SK-N-SH (cell line): ENCODE measurements at regions not wholly inside any gene's neighbourhood (a gene's known extent, or its start where the extent isn't known, plus 50 kb on each side); places are given as distances from the start of the nearest gene placed in this dataset.

ENCODE experiments used
- CTCF ChIA-PET: fragments of 300-600, 350-600 bp; formaldehyde crosslinking; extraction: SDS; loops from one replicate; lab custom pipeline; 2021; lab: Yijun Ruan, JAX
- POLR2A ChIA-PET: fragments of 350-600 bp; sonication (Branson Sonifier 250); formaldehyde crosslinking; extraction: SDS; loops from one replicate; lab custom pipeline; 2020; ENCODE audit warnings: antibody characterized with exemption, inconsistent platforms; lab: Yijun Ruan, JAX
- DNase-seq: peaks from one replicate; pipeline ENCODE4 v3.0.0; 2012
- H2AFZ ChIP-seq: fragments of 200-600 bp; sonication (generic); 2 replicates; pipeline ENCODE4 v1.8.1; 2016; ENCODE audit warnings: antibody characterized with exemption, mild to moderate bottlenecking, low read depth
- H3F3A ChIP-seq: fragments of 200-600 bp; sonication (generic); replicated peaks from 2 replicates; pipeline ENCODE3; 2016; ENCODE audit warnings: antibody characterized with exemption, mild to moderate bottlenecking; ENCODE audit not compliant: insufficient read depth
- H3K27ac ChIP-seq, 2 experiments: fragments of 200-500 bp in 1 of 2; fragments of 200-600 bp in 1 of 2; sonication (Bioruptor generic) in 1 of 2; sonication (generic), shearing (Covaris generic) in 1 of 2; 2 replicates each; pipeline versions ENCODE4 v1.5.1 to v1.6.1; 2014 to 2016; ENCODE audit warnings: low read depth in 2 of 2, inconsistent platforms in 1 of 2, low read length in 1 of 2, mild to moderate bottlenecking in 1 of 2, mixed read lengths in 1 of 2
- H3K27me3 ChIP-seq: fragments of 200-600 bp; sonication (generic), shearing (Covaris generic); 2 replicates; pipeline ENCODE4 v1.6.1; 2016; ENCODE audit warnings: mixed run types; ENCODE audit not compliant: insufficient read depth
- H3K36me3 ChIP-seq, 2 experiments: fragments of 200-500 bp in 1 of 2; fragments of 200-600 bp in 1 of 2; sonication (Bioruptor generic) in 1 of 2; sonication (generic) in 1 of 2; replicated peaks in 1 of 2; 2 replicates each; pipeline versions ENCODE3 to v1.5.1; 2014 to 2016; ENCODE audit warnings: low read length in 1 of 2, mild to moderate bottlenecking in 1 of 2; ENCODE audit not compliant: insufficient read depth in 2 of 2, control insufficient read depth in 1 of 2
- H3K4me1 ChIP-seq, 2 experiments: fragments of 200-500 bp in 1 of 2; fragments of 200-600 bp in 1 of 2; sonication (Bioruptor generic) in 1 of 2; sonication (generic), shearing (Covaris generic) in 1 of 2; 2 replicates each; pipeline versions ENCODE4 v1.5.1 to v1.6.1; 2014 to 2016; ENCODE audit warnings: low read depth in 1 of 2, low read length in 1 of 2, mixed run types in 1 of 2; ENCODE audit not compliant: insufficient read depth in 2 of 2, control insufficient read depth in 1 of 2
- H3K4me2 ChIP-seq: fragments of 200-600 bp; sonication (generic), shearing (Covaris generic); 2 replicates; pipeline ENCODE4 v1.6.1; 2017; ENCODE audit warnings: mixed run types
- H3K4me3 ChIP-seq, 2 experiments: fragments of 200-500 bp in 1 of 2; fragments of 200-600 bp in 1 of 2; sonication (Bioruptor generic) in 1 of 2; sonication (generic), shearing (Covaris generic) in 1 of 2; 2 replicates each; pipeline versions ENCODE4 v1.5.1 to v1.8.1; 2014 to 2016; ENCODE audit warnings: low read depth in 2 of 2, inconsistent platforms in 1 of 2, low read length in 1 of 2, mild to moderate bottlenecking in 1 of 2, mixed read lengths in 1 of 2, moderate library complexity in 1 of 2
- H3K79me2 ChIP-seq: fragments of 200-600 bp; sonication (generic); 2 replicates; pipeline ENCODE4 v1.8.1; 2017; ENCODE audit warnings: mild to moderate bottlenecking; ENCODE audit not compliant: insufficient read depth
- H3K9ac ChIP-seq: fragments of 200-600 bp; sonication (generic); 2 replicates; pipeline ENCODE4 v1.6.1; 2017; ENCODE audit warnings: mixed run types
- H3K9me2 ChIP-seq: fragments of 200-600 bp; sonication (generic); 2 replicates; pipeline ENCODE4 v1.6.1; 2017; ENCODE audit warnings: mixed run types
- H3K9me3 ChIP-seq: fragments of 200-600 bp; sonication (generic); 2 replicates; pipeline ENCODE4 v1.6.1; 2017; ENCODE audit warnings: mixed run types, mild to moderate bottlenecking, moderate library complexity
- H4K20me1 ChIP-seq: fragments of 200-600 bp; sonication (generic); 2 replicates; pipeline ENCODE4 v1.6.1; 2017; ENCODE audit warnings: mild to moderate bottlenecking, mixed run types; ENCODE audit not compliant: insufficient read depth
- CHD2 ChIP-seq: fragments of 150-350 bp; IDR thresholded peaks from 2 replicates; pipeline ENCODE4 v1.6.1; 2018; ENCODE audit warnings: low read length; ENCODE audit not compliant: partially characterized antibody
- ELF1 ChIP-seq: IDR thresholded peaks from 2 replicates; pipeline ENCODE4 v1.4.0; 2012
- EZH2phosphoT487 ChIP-seq: fragments of 200-600 bp; sonication (generic); IDR thresholded peaks from 2 replicates; pipeline ENCODE4 v1.6.1; 2017; ENCODE audit warnings: low read depth, mixed run types, mild to moderate bottlenecking, antibody characterized with exemption, moderate library complexity, borderline replicate concordance
- GABPA ChIP-seq: IDR thresholded peaks from 2 replicates; pipeline ENCODE4 v1.4.0; 2012; ENCODE audit warnings: low read depth, mild to moderate bottlenecking
- JUND ChIP-seq: IDR thresholded peaks from 2 replicates; pipeline ENCODE4 v1.4.0; 2012
- MEF2A ChIP-seq: IDR thresholded peaks from 2 replicates; pipeline ENCODE4 v1.4.0; 2012; ENCODE audit warnings: low read depth, borderline replicate concordance
- NFIC ChIP-seq: IDR thresholded peaks from 2 replicates; pipeline ENCODE4 v1.4.0; 2012; ENCODE audit warnings: borderline replicate concordance
- TAF1 ChIP-seq: IDR thresholded peaks from 2 replicates; pipeline ENCODE4 v1.6.1; 2012; ENCODE audit warnings: low read depth, mild to moderate bottlenecking, low read length, moderate library complexity, borderline replicate concordance
- TCF12 ChIP-seq: IDR thresholded peaks from 2 replicates; pipeline ENCODE4 v1.4.0; 2012
- YY1 ChIP-seq: IDR thresholded peaks from 2 replicates; pipeline ENCODE4 v1.4.0; 2012; ENCODE audit warnings: low read depth, mild to moderate bottlenecking
- WGBS: methylation state at CpG from one replicate; pipeline ENCODE4 v1.1.6; 2017; ENCODE audit warnings: low lambda C conversion rate; 5-methylcytosine and 5-hydroxymethylcytosine counted together
- TF ChIP-seq, protein P1 (sequence below): IDR thresholded peaks from 2 replicates; pipeline ENCODE4 v1.6.1; 2012; ENCODE audit warnings: mild to moderate bottlenecking, low read depth, low read length, moderate library complexity
- TF ChIP-seq, protein P2 (sequence below): IDR thresholded peaks from 2 replicates; pipeline ENCODE4 v1.4.0; 2012; ENCODE audit warnings: low read depth
- TF ChIP-seq, protein P3 (sequence below): IDR thresholded peaks from 2 replicates; pipeline ENCODE4; 2012
- TF ChIP-seq, protein P4 (sequence below): fragments of 200-600 bp; sonication (generic); IDR thresholded peaks from 2 replicates; pipeline ENCODE4 v1.6.1; 2017; ENCODE audit warnings: antibody characterized with exemption, mild to moderate bottlenecking, moderate library complexity

DNA sequence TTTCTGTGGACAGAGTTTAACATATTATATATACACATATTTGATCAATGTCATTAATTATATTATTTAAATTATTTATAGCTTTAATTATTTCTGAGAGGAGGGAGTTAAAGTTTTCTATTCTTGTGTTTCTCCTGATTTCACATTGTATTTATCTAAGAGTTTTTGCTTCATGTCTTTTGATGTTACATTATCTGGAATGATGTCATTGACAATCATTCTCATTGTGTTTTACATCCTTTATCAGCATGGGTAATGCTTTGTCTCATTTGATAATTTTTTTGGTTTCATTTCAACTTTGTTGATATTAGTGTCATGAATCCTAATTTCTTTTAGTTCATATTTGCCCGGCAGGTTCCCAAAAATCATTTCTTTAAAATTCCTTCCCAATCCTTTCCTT is 56.7 kb upstream of the TOX2 start (continued):
- TF ChIP-seq EZH2phosphoT487 (no peak), CHD2 (no peak)

DNA sequence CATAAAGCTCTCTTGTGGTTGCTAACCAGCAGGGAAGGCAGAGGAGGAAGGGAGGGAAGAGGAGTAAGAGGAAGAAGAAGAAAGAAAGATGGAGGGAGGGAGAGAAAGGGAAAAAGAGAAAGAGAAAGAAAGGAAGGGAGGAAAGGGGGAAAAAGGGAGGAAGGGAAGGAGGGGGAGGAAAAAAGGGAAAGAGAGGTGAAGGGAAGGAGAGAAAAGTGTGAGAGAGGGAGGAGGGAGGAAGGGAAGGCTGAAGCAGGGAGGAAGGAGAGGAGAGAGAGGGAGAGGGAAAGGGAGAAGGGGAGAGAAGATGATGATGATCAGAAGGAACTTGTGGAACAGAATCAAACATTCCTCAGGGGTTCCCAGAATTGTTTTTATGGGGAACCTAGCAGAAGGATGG is 57.5 kb upstream of the TOX2 start:
- Histone ChIP-seq H4K20me1 (no peaks in the 10 kb centered on the region), H3K36me3 (no peaks in the 10 kb centered on the region), H3K9ac (no peak overlapping the region), H3K9me3 (no peaks in the 10 kb centered on the region), H3K4me3 (no peak overlapping the region), H3K79me2 (no peaks in the 10 kb centered on the region), H3K27me3 (no peaks in the 10 kb centered on the region), H2AFZ (no peak overlapping the region), H3K27ac (no peak overlapping the region), H3F3A (no peaks in the 10 kb centered on the region), H3K4me1 (peaks cover 0 to 2% of the 10 kb centered on the region in 2 experiments; a peak in 2 of 4 replicates), H3K9me2 (no peaks in the 10 kb centered on the region), H3K4me2 (no peak overlapping the region)
- ChIA-PET CTCF (interaction anchor here (0.6 to 3.0 kb wide), 5 partner anchors 12 to 107 kb away, joined by 3 to 10 read pairs (median 3); no protein-coding TSS in a partner anchor), POLR2A (no interaction called here)
- TF ChIP-seq TCF12 (no peak), CHD2 (no peak), GABPA (no peak)
- TF ChIP-seq, protein P1, sequence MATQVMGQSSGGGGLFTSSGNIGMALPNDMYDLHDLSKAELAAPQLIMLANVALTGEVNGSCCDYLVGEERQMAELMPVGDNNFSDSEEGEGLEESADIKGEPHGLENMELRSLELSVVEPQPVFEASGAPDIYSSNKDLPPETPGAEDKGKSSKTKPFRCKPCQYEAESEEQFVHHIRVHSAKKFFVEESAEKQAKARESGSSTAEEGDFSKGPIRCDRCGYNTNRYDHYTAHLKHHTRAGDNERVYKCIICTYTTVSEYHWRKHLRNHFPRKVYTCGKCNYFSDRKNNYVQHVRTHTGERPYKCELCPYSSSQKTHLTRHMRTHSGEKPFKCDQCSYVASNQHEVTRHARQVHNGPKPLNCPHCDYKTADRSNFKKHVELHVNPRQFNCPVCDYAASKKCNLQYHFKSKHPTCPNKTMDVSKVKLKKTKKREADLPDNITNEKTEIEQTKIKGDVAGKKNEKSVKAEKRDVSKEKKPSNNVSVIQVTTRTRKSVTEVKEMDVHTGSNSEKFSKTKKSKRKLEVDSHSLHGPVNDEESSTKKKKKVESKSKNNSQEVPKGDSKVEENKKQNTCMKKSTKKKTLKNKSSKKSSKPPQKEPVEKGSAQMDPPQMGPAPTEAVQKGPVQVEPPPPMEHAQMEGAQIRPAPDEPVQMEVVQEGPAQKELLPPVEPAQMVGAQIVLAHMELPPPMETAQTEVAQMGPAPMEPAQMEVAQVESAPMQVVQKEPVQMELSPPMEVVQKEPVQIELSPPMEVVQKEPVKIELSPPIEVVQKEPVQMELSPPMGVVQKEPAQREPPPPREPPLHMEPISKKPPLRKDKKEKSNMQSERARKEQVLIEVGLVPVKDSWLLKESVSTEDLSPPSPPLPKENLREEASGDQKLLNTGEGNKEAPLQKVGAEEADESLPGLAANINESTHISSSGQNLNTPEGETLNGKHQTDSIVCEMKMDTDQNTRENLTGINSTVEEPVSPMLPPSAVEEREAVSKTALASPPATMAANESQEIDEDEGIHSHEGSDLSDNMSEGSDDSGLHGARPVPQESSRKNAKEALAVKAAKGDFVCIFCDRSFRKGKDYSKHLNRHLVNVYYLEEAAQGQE = no peak
- DNase-seq = no peak

DNA sequence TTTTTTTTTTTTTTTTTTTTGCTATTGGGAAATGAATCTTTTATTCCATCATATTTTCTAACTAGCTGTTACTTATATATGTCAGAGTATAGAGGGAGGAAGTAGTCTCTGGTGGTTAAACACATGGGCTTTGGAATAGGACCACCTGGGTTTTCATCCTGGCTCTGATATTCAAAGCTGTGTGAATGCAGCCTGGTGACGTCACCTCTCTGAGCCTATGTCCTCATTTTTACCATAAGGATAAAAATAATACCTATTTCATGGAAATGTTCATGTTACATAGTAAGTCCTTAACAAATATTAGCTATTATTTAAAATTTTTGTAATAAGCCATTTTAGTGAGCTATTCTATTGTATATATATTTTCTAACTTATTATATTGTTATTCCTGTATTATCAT is 58.8 kb upstream of the TOX2 start:
- Histone ChIP-seq H3K36me3 (no peaks in the 10 kb centered on the region), H3K9me3 (no peaks in the 10 kb centered on the region), H4K20me1 (no peaks in the 10 kb centered on the region), H3K4me1 (peaks cover 0 to 2% of the 10 kb centered on the region in 2 experiments; a peak in 2 of 4 replicates), H3K9me2 (no peaks in the 10 kb centered on the region), H3K9ac (no peak overlapping the region), H3K79me2 (no peaks in the 10 kb centered on the region), H3K4me2 (no peak overlapping the region), H3F3A (no peaks in the 10 kb centered on the region), H3K27ac (no peak overlapping the region), H3K4me3 (no peak overlapping the region), H2AFZ (no peak overlapping the region), H3K27me3 (no peaks in the 10 kb centered on the region)
- no peak for TF ChIP-seq NFIC
- TF ChIP-seq, protein P2, sequence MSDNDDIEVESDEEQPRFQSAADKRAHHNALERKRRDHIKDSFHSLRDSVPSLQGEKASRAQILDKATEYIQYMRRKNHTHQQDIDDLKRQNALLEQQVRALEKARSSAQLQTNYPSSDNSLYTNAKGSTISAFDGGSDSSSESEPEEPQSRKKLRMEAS = no peak
- TF ChIP-seq YY1 = no peak
- no peak for TF ChIP-seq JUND
- no peak for TF ChIP-seq ELF1
- no peak for TF ChIP-seq TAF1
- TF ChIP-seq MEF2A = no peak
- TF ChIP-seq TCF12 = no peak
- TF ChIP-seq, protein P3, sequence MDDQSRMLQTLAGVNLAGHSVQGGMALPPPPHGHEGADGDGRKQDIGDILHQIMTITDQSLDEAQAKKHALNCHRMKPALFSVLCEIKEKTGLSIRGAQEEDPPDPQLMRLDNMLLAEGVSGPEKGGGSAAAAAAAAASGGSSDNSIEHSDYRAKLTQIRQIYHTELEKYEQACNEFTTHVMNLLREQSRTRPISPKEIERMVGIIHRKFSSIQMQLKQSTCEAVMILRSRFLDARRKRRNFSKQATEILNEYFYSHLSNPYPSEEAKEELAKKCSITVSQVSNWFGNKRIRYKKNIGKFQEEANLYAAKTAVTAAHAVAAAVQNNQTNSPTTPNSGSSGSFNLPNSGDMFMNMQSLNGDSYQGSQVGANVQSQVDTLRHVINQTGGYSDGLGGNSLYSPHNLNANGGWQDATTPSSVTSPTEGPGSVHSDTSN = no peak
- TF ChIP-seq CHD2 = no peak
- TF ChIP-seq EZH2phosphoT487 = no peak
- TF ChIP-seq, protein P4, sequence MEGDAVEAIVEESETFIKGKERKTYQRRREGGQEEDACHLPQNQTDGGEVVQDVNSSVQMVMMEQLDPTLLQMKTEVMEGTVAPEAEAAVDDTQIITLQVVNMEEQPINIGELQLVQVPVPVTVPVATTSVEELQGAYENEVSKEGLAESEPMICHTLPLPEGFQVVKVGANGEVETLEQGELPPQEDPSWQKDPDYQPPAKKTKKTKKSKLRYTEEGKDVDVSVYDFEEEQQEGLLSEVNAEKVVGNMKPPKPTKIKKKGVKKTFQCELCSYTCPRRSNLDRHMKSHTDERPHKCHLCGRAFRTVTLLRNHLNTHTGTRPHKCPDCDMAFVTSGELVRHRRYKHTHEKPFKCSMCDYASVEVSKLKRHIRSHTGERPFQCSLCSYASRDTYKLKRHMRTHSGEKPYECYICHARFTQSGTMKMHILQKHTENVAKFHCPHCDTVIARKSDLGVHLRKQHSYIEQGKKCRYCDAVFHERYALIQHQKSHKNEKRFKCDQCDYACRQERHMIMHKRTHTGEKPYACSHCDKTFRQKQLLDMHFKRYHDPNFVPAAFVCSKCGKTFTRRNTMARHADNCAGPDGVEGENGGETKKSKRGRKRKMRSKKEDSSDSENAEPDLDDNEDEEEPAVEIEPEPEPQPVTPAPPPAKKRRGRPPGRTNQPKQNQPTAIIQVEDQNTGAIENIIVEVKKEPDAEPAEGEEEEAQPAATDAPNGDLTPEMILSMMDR = no peak
- TF ChIP-seq, protein P1 = no peak
- WGBS = 77% methylated on average over 1 of the region's 1 CpG
- DNase-seq = no peak
- ChIA-PET POLR2A (no interaction called here), CTCF (interaction anchor here (1.3 to 1.5 kb wide), 2 partner anchors 11 to 16 kb away, joined by 3 to 5 read pairs; no protein-coding TSS in a partner anchor)
